NB4 (cell line): ENCODE measurements at regions not wholly inside any gene's neighbourhood (a gene's known extent, or its start where the extent isn't known, plus 50 kb on each side); places are given as distances from the start of the nearest gene placed in this dataset.

Experiments
- POLR2A ChIP-seq: IDR thresholded peaks from 2 replicates; pipeline ENCODE4 v1.6.1; 2011; ENCODE audit warnings: mild to moderate bottlenecking; ENCODE audit not compliant: insufficient read length; ENCODE audit errors: extremely low read depth
- TF ChIP-seq, protein P1 (sequence below): IDR thresholded peaks from one replicate; pipeline ENCODE4 v1.5.1; 2012; ENCODE audit warnings: low read depth, low read length
- TF ChIP-seq, protein P2 (sequence below): IDR thresholded peaks from 2 replicates; pipeline ENCODE4 v1.6.1; 2011; ENCODE audit warnings: low read depth, low read length

DNA sequence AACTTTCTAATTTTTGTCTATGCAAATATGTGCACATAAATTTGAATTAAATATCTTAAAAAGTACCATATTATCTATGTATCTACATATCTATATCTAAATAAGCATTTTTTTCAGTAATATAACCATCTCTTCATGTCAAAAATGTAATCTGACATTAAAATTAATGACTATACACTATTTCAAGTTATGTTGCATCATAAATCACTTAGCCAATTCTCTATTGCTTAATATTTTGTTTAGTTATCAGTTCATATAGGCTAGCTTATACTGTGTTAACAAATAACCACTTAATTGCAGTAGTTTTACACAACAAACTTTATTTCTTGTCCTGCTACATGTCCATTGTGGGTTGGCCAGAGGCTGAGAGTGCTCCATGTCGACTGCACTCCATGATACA lies 360.8 kb downstream of the EPM2A start:
- no peak for TF ChIP-seq POLR2A
- TF ChIP-seq, protein P1, sequence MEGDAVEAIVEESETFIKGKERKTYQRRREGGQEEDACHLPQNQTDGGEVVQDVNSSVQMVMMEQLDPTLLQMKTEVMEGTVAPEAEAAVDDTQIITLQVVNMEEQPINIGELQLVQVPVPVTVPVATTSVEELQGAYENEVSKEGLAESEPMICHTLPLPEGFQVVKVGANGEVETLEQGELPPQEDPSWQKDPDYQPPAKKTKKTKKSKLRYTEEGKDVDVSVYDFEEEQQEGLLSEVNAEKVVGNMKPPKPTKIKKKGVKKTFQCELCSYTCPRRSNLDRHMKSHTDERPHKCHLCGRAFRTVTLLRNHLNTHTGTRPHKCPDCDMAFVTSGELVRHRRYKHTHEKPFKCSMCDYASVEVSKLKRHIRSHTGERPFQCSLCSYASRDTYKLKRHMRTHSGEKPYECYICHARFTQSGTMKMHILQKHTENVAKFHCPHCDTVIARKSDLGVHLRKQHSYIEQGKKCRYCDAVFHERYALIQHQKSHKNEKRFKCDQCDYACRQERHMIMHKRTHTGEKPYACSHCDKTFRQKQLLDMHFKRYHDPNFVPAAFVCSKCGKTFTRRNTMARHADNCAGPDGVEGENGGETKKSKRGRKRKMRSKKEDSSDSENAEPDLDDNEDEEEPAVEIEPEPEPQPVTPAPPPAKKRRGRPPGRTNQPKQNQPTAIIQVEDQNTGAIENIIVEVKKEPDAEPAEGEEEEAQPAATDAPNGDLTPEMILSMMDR: no peak
- TF ChIP-seq, protein P2, sequence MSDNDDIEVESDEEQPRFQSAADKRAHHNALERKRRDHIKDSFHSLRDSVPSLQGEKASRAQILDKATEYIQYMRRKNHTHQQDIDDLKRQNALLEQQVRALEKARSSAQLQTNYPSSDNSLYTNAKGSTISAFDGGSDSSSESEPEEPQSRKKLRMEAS: no peak
